Motor neuron (in vitro differentiated cells): ENCODE measurements at regions not wholly inside any gene's neighbourhood (a gene's known extent, or its start where the extent isn't known, plus 50 kb on each side); places are given as distances from the start of the nearest gene placed in this dataset.

Experiments
- ATAC-seq, 8 experiments: fragments of 200-7000 bp; cut with Tn5 transposase; replicated peaks in 6 of 8; 2 replicates each; pipeline ENCODE4 v1.8.0; 2021; ENCODE audit warnings: mild to moderate bottlenecking in 8 of 8, moderate library complexity in 8 of 8
- H3K27ac ChIP-seq, 2 donors: fragments of 250-450 bp; sonication (Bioruptor Pico); 2 replicates each; pipeline ENCODE4 v1.9.0; 2021; ENCODE audit warnings: antibody characterized with exemption in 2 of 2, mild to moderate bottlenecking in 2 of 2, moderate library complexity in 1 of 2
- H3K4me1 ChIP-seq, 2 donors: fragments of 250-450 bp; sonication (Bioruptor Pico); replicated peaks in 1 of 2; 2 replicates each; pipeline ENCODE4 v1.6.1; 2021; ENCODE audit warnings: antibody characterized with exemption in 2 of 2, mild to moderate bottlenecking in 2 of 2, moderate library complexity in 1 of 2
- H3K4me3 ChIP-seq, 5 donors: fragments of 250-450 bp; sonication (Bioruptor Pico); 2 replicates each; pipeline ENCODE4 v1.9.0; 2021; ENCODE audit warnings: antibody characterized with exemption in 5 of 5, mild to moderate bottlenecking in 5 of 5, moderate library complexity in 4 of 5
- WGBS, 10 experiments: fragments of 450-650 bp; shearing (Covaris generic); methylation state at CpG; one replicate each; pipeline ENCODE4 v1.0.0; 2022; 5-methylcytosine and 5-hydroxymethylcytosine counted together
- in situ Hi-C, 9 experiments: fragments of 400-800 bp; cut with MboI; loops; one replicate each; pipeline ENCODE4 v1.15.0; 2021; ENCODE audit warnings: low sequenced_read_pairs in 9 of 9, low pct_unique_long_range_greater_than_20kb in 2 of 9; ENCODE audit not compliant: unreplicated experiment in 9 of 9

DNA sequence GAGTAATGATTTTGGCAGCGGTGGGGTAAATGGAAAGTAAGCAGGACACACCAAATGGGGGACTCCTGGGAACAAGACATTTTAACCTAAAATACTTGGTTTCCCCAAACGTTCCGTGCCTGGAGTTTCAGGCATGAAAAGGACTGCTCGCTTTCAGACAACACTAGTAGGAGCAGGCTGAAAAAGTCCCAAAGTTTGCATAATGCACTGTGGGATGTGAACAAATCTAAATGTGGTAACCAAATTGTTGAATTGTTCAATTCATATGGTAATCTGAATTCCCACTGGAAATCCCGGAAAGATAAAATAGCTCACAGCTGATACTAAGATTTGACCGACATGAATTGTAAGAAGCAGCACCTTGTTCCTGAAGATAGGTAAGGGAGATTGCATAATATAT is 467.2 kb upstream of the ARGLU1 start:
- ATAC-seq: no peak
- in situ Hi-C loops: no loop called here
- 12 to 90% (median 56%) methylated on average over 2 to 6 of the region's 6 CpGs; no CpG with 5 or more reads in 2 of the 10 experiments for WGBS, 10 experiments
- no peaks in the 10 kb centered on the region for H3K4me1 ChIP-seq
- no peak overlapping the region for H3K4me3 ChIP-seq
- H3K27ac ChIP-seq: no peak overlapping the region

GRCh38 chr13:107034236-107034872 is 466.4 kb upstream of the ARGLU1 start:
- H3K4me1 ChIP-seq: no peaks in the 10 kb centered on the region
- no peak for ATAC-seq
- in situ Hi-C loops: no loop called here
- WGBS, 10 experiments: 40 to 93% (median 85%) methylated on average over 3 to 15 of the region's 17 CpGs; no CpG with 5 or more reads in 1 of the 10 experiments
- H3K4me3 ChIP-seq: no peak overlapping the region
- no peak overlapping the region for H3K27ac ChIP-seq

- no peak for ATAC-seq
- in situ Hi-C loops: no loop called here
- Histone ChIP-seq H3K4me1 (no peaks in the 10 kb centered on the region), H3K4me3 (no peak overlapping the region), H3K27ac (no peak overlapping the region)
- 0 to 100% (median 71%) methylated on average over 1 to 2 of the region's 2 CpGs for WGBS, 10 experiments
Observed at GRCh38 chr13:107031716-107032115, 463.8 kb upstream of the ARGLU1 start.

DNA sequence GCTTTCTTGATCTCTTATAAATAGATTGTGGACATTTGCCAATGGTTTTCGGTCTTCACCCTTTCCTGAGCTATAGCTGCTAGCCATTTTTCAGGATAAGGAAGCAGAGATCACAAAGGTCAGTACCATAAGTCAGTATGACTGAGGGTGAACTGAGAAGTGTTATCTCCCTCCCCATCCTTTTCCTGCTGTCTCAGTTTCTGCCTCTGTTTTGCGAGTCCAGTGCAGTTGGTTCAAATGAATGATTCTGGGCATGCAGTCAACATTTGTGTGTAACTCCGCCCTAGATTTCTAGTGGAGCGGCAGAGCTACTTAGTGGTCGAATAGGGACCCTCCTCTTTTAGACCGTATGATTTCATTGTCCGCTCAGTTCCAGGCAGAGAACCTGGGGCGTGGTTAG is 460.8 kb upstream of the ARGLU1 start:
- ATAC-seq: no peak
- Histone ChIP-seq H3K4me3 (no peak overlapping the region), H3K4me1 (no peaks in the 10 kb centered on the region), H3K27ac (no peak overlapping the region)
- WGBS, 10 experiments: 39 to 100% (median 96%) methylated on average over 1 to 8 of the region's 8 CpGs; no CpG with 5 or more reads in 2 of the 10 experiments
- in situ Hi-C loops: no loop called here

DNA sequence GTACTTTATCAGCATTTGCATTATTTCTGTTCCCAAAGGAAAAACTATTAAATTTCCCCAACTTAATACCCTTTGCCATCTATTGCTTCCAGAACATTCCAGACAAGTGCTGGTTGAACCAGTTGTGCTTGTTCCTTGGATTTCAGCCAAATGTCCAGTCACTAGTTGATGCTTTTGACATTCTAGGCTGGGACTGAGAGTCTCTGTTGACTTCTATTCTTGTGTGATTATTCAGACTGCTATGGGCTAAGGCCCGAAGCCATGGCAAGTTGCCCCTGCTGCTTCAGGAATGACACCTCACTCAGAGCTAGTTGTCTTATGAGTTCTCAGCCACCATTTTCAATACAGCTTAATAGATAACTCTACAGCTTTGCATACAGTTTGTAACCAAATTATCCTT is 458.1 kb upstream of the ARGLU1 start:
- no peaks in the 10 kb centered on the region for H3K4me1 ChIP-seq
- H3K4me3 ChIP-seq: no peak overlapping the region
- H3K27ac ChIP-seq: no peak overlapping the region
- in situ Hi-C loops: no loop called here
- WGBS, 10 experiments: 0 to 100% (median 30%) methylated on average over 1 of the region's 1 CpG; no CpG with 5 or more reads in 3 of the 10 experiments
- peak in 2 of 8 experiments; percentile 36 to 89 for ATAC-seq

DNA sequence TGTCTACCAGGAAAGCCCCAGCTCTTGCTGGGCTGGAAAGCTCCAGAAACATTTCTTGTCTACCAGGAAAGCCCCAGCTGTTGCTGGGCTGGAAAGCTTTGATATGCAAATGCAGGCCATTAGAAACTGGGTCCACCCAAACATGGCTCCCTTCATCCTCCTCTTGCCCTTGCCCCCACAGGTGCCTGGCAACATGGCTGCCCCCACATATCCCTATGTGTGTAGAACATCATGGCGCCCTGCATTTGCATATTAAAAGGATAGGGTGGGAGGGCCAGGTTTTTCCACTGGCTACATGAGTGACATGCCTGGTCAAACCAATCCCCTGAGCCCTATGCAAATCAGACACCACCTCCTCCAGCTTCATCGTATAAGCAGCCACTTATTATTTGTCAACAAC is 455.4 kb upstream of the ARGLU1 start:
- 80 to 100% (median 100%) methylated on average over 1 of the region's 2 CpGs; no CpG with 5 or more reads in 7 of the 10 experiments for WGBS, 10 experiments
- in situ Hi-C loops: no loop called here
- ATAC-seq: peak in 1 of 8 experiments; percentile 22
- no peak overlapping the region for H3K4me3 ChIP-seq
- H3K27ac ChIP-seq: no peak overlapping the region
- H3K4me1 ChIP-seq: no peaks in the 10 kb centered on the region

DNA sequence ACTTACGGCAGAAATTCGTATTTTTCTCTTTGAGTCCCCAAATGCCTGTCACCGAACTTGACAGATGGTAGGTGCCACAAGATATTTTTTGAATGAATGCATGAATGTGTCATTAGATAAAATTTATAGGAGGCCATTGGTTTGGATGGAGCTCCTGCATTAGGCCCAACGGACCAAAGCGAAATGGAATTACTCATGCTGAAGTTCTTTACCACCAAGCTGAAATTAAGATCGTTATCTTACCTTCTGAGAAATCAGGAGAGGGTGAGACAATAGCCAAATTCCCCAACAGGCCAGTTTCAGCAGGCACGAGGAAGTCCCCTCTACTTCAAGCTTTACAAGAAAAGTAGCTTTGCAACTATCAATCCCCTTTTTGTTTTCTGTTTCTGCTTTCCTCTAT is 452.5 kb upstream of the ARGLU1 start:
- 43 to 100% (median 91%) methylated on average over 3 to 7 of the region's 7 CpGs for WGBS, 10 experiments
- no peaks in the 10 kb centered on the region for H3K4me1 ChIP-seq
- no peak for ATAC-seq
- in situ Hi-C loops: no loop called here
- no peak overlapping the region for H3K4me3 ChIP-seq
- no peak overlapping the region for H3K27ac ChIP-seq

DNA sequence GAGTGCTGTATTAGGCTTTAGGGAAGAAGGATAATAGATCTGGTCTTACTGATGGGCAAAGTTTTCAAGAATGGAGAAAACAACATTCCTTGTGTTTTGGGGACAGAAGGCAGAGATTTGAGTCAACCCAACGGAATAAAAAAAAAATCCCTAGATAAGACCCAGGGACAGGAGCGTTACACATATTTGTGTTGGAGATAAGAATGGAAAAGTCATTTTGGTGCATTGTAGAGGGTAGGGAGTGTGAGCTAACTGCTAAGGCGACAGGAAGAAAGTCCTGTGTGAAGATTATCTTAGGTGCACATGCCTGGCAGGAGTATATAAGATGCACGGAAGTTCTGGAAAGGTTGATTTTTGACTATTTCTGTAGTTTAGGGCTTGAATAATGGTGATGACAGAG is 450.3 kb upstream of the ARGLU1 start:
- in situ Hi-C loops: no loop called here
- Histone ChIP-seq H3K4me1 (no peaks in the 10 kb centered on the region), H3K27ac (no peak overlapping the region), H3K4me3 (no peak overlapping the region)
- ATAC-seq: no peak
- 0 to 100% (median 84%) methylated on average over 1 to 4 of the region's 4 CpGs for WGBS, 10 experiments

DNA sequence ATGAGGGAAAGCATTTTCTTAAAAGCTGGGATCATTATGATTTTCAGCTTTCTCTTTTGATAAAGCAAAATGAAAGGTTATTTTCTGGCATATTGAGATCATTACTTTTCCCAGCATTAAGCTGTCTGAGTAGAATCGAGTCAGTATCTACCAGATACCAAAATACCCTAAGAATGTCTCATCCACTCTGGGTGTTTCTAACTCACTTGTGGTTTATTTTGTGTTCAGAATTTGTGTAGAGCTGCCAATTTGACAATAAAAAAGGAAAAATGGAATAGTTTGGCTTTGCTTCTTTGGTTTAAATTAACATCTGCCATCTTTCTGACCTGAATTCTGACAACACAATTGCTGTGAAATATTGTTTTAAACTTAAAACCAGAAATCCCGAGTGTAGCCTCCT is 438.7 kb upstream of the ARGLU1 start:
- WGBS, 10 experiments: 0 to 100% (median 87%) methylated on average over 1 to 2 of the region's 2 CpGs; no CpG with 5 or more reads in 4 of the 10 experiments
- no peak overlapping the region for H3K4me3 ChIP-seq
- H3K27ac ChIP-seq: no peak overlapping the region
- ATAC-seq: no peak
- in situ Hi-C loops: no loop called here
- H3K4me1 ChIP-seq: peaks cover 0 to 16% of the 10 kb centered on the region in 2 donors

DNA sequence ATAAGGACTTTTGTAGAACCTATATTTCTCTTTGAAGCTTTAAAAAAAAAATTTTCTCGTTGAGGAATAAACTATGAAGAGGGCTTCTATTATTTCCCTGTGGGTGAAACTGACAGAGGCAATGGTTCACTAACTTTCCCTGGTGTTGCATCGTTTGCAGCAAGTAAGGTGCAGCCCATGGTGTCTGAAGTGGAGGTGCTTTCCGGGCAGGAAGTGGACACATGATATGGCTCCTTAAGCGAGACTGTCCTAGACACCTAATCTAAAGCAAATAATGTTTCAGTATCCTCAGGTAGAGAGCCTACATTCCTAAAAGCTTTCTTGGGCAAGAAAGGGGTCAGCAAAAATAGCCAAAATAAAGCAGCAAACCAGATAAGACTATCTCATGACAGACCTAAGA is 437.6 kb upstream of the ARGLU1 start:
- ATAC-seq: no peak
- H3K27ac ChIP-seq: no peak overlapping the region
- H3K4me3 ChIP-seq: no peak overlapping the region
- peaks cover 0 to 16% of the 10 kb centered on the region in 2 donors for H3K4me1 ChIP-seq
- in situ Hi-C loops: no loop called here
- 29 to 100% (median 68%) methylated on average over 1 to 4 of the region's 4 CpGs for WGBS, 10 experiments

DNA sequence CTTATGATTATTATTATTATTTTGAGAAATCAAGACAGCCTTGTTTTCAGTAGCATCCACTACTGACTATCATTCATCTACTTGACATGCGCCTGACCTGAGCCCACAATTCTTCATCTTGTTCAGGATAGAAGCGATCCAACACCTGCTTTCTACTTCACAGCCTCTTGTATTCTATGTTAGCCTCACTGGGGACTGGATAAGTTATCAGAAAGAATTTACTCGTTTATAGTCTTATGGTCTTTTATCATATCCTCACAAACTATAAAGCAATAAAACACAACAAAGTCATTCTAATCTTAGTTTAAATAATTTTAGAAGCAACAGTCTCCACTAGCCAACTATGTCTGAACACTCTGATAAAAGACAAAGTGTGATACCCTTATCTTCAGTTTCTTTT is 436.0 kb upstream of the ARGLU1 start:
- Histone ChIP-seq H3K4me1 (peaks cover 0 to 16% of the 10 kb centered on the region in 2 donors), H3K4me3 (no peak overlapping the region), H3K27ac (no peak overlapping the region)
- ATAC-seq: no peak
- in situ Hi-C loops: no loop called here
- 25 to 100% (median 63%) methylated on average over 1 to 3 of the region's 3 CpGs for WGBS, 10 experiments

- Histone ChIP-seq H3K4me1 (peaks cover 0 to 9% of the 10 kb centered on the region in 2 donors), H3K27ac (no peak overlapping the region), H3K4me3 (no peak overlapping the region)
- ATAC-seq: no peak
- WGBS, 10 experiments: 3 to 100% (median 84%) methylated on average over 3 to 5 of the region's 5 CpGs; no CpG with 5 or more reads in 1 of the 10 experiments
- in situ Hi-C loops: no loop called here
Observed at GRCh38 chr13:106998664-106999063, 430.7 kb upstream of the ARGLU1 start.

GRCh38 chr13:106997696-106998095 is 429.8 kb upstream of the ARGLU1 start:
- in situ Hi-C loops: no loop called here
- Histone ChIP-seq H3K4me1 (peaks cover 0 to 8% of the 10 kb centered on the region in 2 donors), H3K4me3 (no peak overlapping the region), H3K27ac (no peak overlapping the region)
- WGBS, 10 experiments: 25 to 92% (median 68%) methylated on average over 1 to 4 of the region's 4 CpGs; no CpG with 5 or more reads in 2 of the 10 experiments
- no peak for ATAC-seq
